ENCODE measurements at regions not wholly inside any gene's neighbourhood (a gene's known extent, or its start where the extent isn't known, plus 50 kb on each side); places are given as distances from the start of the nearest gene placed in this dataset.

GRCh38 chr14:96980835-96981234 lies 183.7 kb downstream of the VRK1 start:
- DNase-seq = no peak

- no peak for DNase-seq
Measured at GRCh38 chr14:96986256-96987085, 189.3 kb downstream of the VRK1 start.

GRCh38 chr14:96987086-96987474 lies 189.9 kb downstream of the VRK1 start:
- DNase-seq = no peak

- DNase-seq = no peak
Measured at GRCh38 chr14:96987771-96988170, 190.6 kb downstream of the VRK1 start.

- DNase-seq = no peak
Measured at GRCh38 chr14:96989306-96989705, 192.1 kb downstream of the VRK1 start.

GRCh38 chr14:96991226-96991625 lies 194.0 kb downstream of the VRK1 start:
- no peak for DNase-seq

GRCh38 chr14:96994999-96995398 lies 197.8 kb downstream of the VRK1 start:
- DNase-seq = no peak

GRCh38 chr14:96997269-96997668 lies 200.1 kb downstream of the VRK1 start:
- no peak for DNase-seq

GRCh38 chr14:96997996-96998395 lies 200.8 kb downstream of the VRK1 start:
- no peak for DNase-seq

- no peak for DNase-seq
Measured at GRCh38 chr14:96999654-97000155, 202.5 kb downstream of the VRK1 start.

- DNase-seq = no peak
Measured at GRCh38 chr14:97002454-97002853, 205.3 kb downstream of the VRK1 start.

GRCh38 chr14:97005934-97006333 lies 208.8 kb downstream of the VRK1 start:
- no peak for DNase-seq

- no peak for DNase-seq
Measured at GRCh38 chr14:97010491-97011160, 213.4 kb downstream of the VRK1 start.

GRCh38 chr14:97013878-97014277 lies 216.7 kb downstream of the VRK1 start:
- DNase-seq = no peak

- DNase-seq = no peak
Measured at GRCh38 chr14:97021001-97021400, 223.8 kb downstream of the VRK1 start.

GRCh38 chr14:97021571-97022168 lies 224.5 kb downstream of the VRK1 start:
- no peak for DNase-seq

- no peak for DNase-seq
Measured at GRCh38 chr14:97022741-97023140, 225.6 kb downstream of the VRK1 start.

GRCh38 chr14:97023871-97024270 lies 226.7 kb downstream of the VRK1 start:
- DNase-seq = no peak

GRCh38 chr14:97024300-97024699 lies 227.1 kb downstream of the VRK1 start:
- DNase-seq = no peak

- no peak for DNase-seq
Measured at GRCh38 chr14:97025722-97026121, 228.5 kb downstream of the VRK1 start.

- no peak for DNase-seq
Measured at GRCh38 chr14:97027256-97027999, 230.2 kb downstream of the VRK1 start.

- DNase-seq = no peak
Measured at GRCh38 chr14:97028382-97028781, 231.2 kb downstream of the VRK1 start.

- DNase-seq = no peak
Measured at GRCh38 chr14:97029800-97030199, 232.6 kb downstream of the VRK1 start.

Data from NCI-H1105 treated with DMSO at 0.1 percent for 48 hours (cell line).